NCI-H226 (cell line): ENCODE measurements at regions not wholly inside any gene's neighbourhood (a gene's known extent, or its start where the extent isn't known, plus 50 kb on each side); places are given as distances from the start of the nearest gene placed in this dataset.
"Not testable (repeated sequence)": the region's sequence is repeated elsewhere in the genome, so short reads cannot be mapped to it uniquely, and the experiment has no call there.

ENCODE experiments used
- DNase-seq: peaks from one replicate; pipeline ENCODE4 v3.0.0-alpha.2; 2015

DNA sequence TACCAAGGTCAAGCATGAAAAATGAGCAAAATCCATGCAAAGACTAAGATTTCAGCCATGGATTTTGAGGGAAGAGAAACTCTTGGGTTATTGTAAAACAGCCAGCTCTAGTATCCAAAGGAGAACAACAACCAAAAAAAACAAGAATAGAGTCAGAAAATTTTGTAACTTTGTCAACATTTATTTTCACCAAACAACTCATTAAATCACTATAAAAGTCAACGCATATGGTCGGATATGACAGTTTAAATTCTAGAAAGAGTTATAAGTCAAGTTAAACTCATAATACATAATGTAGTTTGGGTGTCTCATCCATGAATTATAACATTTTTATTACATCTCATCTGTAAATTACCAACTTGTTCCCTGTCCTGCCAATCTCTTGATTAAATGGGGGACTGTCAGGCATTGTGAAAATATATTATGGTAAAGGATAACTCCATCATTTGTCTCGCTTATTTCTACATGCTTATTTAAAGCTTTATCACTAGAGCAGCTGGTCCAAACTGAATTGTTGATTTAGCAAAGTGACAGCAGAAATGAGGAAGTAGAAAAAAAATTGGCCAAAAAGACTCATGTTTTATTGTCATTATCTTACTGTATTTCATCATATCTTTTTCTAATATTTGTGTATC is 224.8 kb upstream of the NOCT start:
- no peak for DNase-seq

DNA sequence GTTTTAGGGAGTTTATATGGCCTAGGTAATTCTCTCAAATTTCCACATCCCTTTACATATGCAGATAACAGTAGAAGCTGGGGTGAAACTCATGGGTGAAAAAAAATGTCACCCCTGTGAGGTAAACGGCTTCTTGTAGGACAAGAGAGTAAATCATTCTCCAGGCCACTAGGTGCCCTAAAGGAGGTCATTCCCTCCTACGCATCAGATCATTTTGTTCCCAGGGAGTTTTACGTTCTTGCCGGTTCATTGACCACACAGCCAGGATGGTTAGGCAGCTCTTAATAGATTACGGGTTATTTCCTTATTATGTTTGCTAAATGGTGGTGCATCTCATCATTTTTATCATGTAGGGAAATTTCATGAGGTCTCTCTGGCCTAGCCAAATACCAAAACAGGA is 225.8 kb upstream of the NOCT start:
- no peak for DNase-seq

- DNase-seq, result no peak
These were observed 226.7 kb upstream of the NOCT start for GRCh38 chr4:138788857-138789256.

DNA sequence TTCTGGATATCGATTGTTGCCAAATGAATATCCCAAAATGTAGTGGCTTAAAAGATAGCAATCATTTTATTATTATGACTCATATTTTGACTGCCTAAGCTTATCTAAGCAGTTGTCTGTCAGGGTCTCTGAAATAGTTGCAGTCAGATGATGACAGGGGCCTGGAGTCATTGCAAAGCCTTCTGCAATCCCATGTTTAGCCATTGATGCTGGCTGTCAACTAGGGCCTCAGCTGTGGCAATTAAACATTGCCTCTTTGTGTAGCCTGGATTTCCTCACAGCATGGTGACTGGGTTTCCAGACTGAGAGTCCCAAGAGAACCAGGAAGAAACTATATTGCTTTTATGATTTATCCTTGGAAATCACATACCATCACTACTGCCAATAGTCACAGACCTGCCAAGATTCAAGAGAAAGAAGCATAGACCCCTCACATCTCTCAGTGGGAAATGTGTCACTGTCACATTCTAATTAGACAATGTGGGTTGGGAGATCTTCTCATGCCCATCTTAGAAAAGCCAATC is 227.3 kb upstream of the NOCT start:
- no peak for DNase-seq

DNA sequence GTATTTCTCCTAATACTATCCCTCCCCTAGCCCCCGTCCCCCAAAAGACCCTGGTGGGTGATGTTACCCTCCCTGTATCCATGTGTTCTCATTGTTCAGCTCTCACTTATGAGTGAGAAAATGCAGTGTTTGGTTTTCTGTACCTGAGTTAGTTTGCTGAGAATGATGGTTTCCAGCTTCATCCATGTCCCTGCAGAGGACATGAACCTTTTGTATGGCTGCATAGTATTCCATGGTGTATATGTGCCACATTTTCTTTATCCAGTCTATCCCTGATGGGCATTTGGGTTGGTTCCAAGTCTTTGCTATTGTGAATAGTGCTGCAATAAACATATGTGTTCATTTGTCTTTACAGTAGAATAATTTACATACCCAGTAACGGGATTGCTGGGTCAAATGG is 235.8 kb upstream of the NOCT start:
- not testable (repeated sequence) for DNase-seq

GRCh38 chr4:138775890-138776289 is 239.7 kb upstream of the NOCT start:
- no peak for DNase-seq

GRCh38 chr4:138775489-138775888 is 240.1 kb upstream of the NOCT start:
- DNase-seq, result no peak

DNA sequence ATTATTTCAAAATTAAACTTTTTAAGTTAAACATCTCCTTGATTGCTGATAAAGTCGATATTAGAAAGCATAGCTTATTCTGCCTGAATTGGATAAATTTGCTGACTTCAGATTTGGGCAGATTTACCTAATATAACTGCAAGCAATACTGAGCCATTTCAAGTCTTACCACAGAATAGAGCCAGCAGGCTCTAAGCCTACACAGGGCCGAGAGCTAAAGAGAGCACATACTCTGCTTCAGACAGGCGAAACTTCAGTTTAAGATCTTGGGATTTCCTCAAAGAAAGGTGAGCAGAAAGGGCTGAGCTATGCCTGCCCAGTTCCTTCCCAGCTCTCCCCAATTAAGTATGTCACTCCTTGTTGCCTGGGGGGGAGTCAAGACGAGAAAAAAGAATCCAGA is 240.6 kb upstream of the NOCT start:
- DNase-seq, result no peak

DNA sequence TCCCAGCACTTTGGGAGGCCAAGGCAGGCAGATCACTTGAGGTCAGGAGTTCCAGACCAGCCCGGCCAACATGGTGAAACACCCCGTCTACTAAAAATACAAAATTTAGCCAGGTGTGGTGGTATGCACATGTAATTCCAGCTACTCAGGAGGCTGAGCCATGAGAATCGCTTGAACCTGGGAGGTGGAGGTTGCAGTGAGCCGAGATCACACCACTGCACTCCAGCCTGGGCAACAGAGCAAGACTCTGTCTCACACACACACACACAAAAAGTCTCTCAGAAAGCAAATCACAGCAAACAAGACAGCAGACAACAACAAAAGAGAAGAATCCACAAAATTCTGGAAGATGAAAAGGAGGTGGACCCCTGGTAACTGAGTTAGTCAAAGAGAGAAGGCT is 241.5 kb upstream of the NOCT start:
- not testable (repeated sequence) for DNase-seq

- DNase-seq, result peak; percentile 36
These were observed 242.3 kb upstream of the NOCT start for GRCh38 chr4:138773321-138773720.

DNA sequence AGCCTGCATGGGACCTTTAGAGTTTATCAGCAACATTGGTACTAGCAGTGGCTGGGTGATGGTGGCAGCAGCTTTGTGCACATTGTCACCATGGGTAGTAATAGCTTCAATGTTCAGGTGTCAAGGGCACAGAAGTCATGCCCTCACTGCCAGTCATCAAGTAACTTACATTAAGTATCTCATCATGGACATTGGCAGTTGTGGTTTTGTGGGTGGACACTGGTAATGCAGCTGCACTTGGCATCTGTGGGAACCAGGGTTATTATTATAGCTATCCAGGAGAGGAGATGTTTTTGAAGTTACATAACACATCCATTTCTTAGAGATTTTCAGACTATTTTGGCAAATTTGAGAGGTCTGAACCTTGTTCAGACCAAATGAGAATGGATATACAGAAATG is 243.2 kb upstream of the NOCT start:
- DNase-seq, result no peak

GRCh38 chr4:138770818-138771217 is 244.8 kb upstream of the NOCT start:
- DNase-seq, result no peak

DNA sequence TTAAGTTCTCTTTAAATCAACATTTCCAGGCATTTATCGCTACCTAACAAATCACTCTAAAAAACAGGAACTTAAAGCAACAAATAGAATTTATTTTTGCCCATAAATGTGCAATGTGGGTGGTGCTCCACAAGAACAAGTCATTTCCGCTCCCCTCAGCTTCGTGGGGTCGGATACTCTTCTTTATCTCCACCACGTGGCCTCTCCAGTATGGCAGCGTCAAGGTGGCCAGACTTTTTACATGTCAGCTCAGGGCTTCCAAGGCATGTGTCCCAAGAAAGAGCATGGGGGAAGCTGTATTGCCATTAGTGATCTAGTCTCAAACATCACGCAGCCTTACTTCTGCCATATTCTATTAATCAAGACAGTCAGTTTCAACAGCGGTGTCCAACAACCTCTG is 249.2 kb upstream of the NOCT start:
- no peak for DNase-seq

GRCh38 chr4:138765442-138765841 is 250.1 kb upstream of the NOCT start:
- no peak for DNase-seq

DNA sequence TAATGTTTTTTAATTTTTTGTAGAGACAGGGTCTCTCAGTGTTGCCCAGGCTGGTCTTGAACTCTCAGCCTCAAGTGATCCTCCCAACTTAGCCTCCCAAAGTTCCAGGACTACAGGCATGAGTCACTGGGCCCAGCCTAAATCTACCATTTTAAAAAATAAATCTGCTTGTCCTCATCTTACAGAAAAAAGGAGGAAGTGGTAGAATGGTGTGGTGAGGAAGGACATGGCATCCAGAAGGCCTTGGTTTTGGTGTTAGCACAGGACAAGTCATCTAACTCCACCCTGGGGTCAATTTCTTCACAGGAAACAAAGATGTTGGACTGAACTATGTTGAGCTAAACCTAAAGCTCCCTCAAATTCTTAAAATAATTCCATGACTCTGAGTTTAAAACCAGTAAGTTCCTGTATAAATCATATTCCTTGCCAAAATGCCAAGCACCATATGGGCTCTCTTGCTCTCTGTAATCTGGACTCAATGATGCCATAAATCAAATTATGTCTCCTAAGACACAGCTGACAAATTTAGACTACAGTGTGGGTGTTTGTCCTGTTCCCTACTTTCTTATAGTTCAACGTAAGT is 253.9 kb upstream of the NOCT start:
- DNase-seq, result peak; percentile 82

- no peak for DNase-seq
These were observed 256.1 kb upstream of the NOCT start for GRCh38 chr4:138759554-138759902.

- DNase-seq, result no peak
These were observed 256.6 kb upstream of the NOCT start for GRCh38 chr4:138758876-138759553.

DNA sequence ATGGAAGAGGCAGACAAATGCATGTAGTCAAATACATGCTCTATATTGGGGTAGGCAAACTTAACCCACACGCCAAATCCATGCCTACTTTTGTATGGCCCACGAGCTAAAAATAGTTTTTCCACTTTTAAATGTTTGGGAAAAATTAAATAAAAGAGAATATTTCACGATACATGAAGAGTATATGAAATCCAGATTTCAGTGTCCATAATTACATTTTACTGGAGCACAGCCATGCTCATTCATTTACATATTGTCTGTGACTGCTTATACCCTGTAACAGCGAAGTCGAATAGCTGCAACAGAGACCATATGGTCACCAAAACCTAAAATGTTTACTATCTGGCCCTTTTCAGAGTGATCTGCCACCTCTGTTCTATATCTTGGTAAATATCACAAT is 257.4 kb upstream of the NOCT start:
- DNase-seq, result no peak

DNA sequence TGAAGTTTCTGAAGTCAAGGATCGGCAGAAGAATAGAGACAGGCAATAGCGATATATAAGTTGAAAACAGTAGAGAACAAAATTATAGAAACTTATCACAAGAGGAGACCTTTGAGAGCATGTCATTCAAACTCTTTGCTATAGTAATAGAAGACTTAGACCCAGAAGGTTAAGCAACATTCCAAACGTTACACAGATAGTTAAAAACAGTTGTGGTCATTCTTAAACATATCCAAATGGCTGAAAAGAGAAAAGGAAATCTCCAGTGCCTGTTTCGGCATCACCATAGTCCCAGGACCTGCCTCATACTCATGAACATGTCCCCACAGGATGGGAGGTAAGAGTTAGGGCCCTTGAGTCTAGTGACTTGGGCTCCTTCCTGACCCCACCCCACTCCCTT is 258.1 kb upstream of the NOCT start:
- DNase-seq, result no peak

DNA sequence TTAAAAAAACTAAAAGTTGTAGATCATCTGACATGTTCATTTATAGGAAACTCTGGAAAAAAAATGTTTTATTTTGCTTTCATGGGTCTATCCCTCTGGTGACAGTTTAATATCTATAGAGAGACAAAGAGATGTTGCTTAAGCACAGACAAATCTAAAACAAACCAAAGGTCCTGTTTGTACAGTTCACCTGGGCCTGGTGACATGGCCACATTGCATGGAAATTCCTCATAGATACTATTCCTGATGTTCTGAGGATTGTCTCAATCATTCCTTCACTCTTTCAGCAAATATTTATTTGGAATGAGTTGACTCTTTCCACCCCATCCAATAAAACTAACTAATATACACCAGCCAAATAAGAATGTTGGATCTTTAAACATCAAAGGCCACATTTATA is 259.1 kb upstream of the NOCT start:
- no peak for DNase-seq

DNA sequence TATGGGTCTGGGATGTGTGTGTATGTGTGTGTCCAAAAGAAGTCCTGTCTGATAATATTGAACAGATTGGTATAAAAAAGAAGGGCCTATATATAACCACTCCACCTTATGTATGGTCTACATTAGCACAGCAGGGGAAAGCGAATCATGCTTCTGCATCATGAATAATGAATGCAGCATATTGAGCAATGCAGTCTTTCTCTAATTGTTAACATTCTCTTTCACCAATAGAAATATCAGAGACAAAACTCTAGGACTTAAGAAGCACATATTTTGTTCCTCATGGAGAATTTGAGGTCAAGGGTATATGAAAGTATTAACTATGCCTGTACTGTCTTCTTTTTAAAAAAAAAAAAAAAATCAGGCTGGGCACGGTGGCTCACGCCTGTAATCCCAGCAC is 264.3 kb upstream of the NOCT start:
- DNase-seq, result no peak

DNA sequence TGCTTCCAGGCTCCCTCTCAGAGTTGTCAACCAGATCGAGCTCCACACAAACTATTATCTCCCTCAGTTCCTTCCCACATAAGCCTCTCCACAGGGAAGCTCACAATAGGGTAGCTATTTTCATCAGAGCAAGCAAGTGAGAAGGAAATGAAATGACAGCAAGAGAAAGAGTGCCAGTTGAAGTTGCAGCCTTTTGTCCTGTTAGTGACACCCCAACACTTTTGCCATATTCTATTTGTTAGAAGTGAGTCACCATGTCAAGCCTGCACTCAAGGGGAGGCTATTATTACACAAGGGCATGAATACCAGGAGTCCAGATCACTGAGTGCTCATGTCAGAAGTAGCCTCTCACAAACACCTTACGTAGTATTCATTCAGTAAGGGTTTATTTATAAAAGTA is 266.3 kb upstream of the NOCT start:
- peak; percentile 9 for DNase-seq

DNA sequence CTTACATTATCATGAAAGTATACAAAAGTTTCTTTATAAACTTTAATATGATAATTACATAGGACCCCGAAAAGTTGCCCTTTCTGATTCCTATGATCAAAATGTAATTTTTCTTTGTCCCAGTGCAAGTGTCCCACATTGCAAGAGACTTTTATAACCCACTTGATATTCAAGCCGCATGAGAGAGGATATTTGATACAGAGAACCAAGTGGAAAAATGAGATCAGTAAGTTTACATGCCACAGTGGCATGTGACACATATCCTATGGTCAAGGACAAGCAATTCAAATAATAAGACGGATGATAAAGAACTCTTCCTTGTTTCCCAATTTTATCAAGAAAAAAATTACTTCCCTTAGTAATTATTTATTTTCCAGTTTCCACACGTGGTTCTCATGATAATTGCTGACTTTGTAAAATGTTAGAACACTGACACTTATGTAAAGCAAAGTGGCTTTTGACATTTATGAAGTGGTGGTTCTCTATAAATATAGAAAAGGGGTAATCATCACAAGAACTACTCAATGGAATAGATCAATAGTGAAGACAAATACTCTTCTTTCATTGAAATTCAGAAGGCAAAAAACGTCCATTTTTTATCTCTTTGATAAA is 273.7 kb upstream of the NOCT start:
- DNase-seq, result no peak
